ENCODE measurements at regions not wholly inside any gene's neighbourhood (a gene's known extent, or its start where the extent isn't known, plus 50 kb on each side); places are given as distances from the start of the nearest gene placed in this dataset.
"Not testable (repeated sequence)": the region's sequence is repeated elsewhere in the genome, so short reads cannot be mapped to it uniquely, and the experiment has no call there.

GRCh38 chr1:148261684-148262083 is 109.6 kb upstream of the NBPF11 start:
- ATAC-seq; intact Hi-C loops (cut with micrococcal nuclease; ENCODE audit: unreplicated experiment); DNase-seq (ENCODE audit: low spot score); POLR2A ChIA-PET; H4K20me1 ChIP-seq (ENCODE audit: insufficient read depth, low read length); H3K9me3 ChIP-seq (ENCODE audit: low read length); H2AFZ ChIP-seq (ENCODE audit: low read length); CTCF ChIA-PET (ENCODE audit: low intra/inter-chr PET ratio, low total read pairs); H3K36me3 ChIP-seq (replicated peaks in 1 of 2; ENCODE audit: control insufficient read depth in 1 of 2, insufficient read depth in 2 of 2, low read length in 2 of 2); BruUV-seq (replicated peaks); in situ Hi-C loops (cut with HindIII; ENCODE audit: extremely low pct_ligation_motif_present, low pct_unique_long_range_greater_than_20kb); H3K27me3 ChIP-seq (ENCODE audit: control insufficient read depth in 1 of 2, insufficient read depth in 2 of 2, low read length in 2 of 2); H3K27ac ChIP-seq (ENCODE audit: extremely low read length, insufficient read depth, low read length); H3K9ac ChIP-seq (ENCODE audit: insufficient read depth, low read depth, low read length); FAIRE-seq; H3K79me2 ChIP-seq (ENCODE audit: insufficient read depth, low read length); H3K4me1 ChIP-seq (ENCODE audit: insufficient read depth, low read length); H3K4me3 ChIP-seq (replicated peaks in 1 of 3; ENCODE audit: insufficient read depth in 1 of 3, low read depth in 2 of 3, low read length in 3 of 3); H3K4me2 ChIP-seq (ENCODE audit: low read depth, low read length): not testable (repeated sequence)
- 31% methylated on average over 3 of the region's 3 CpGs for WGBS (ENCODE audit: low lambda C conversion rate)

GRCh38 chr1:148257886-148258285 is 105.8 kb upstream of the NBPF11 start:
- intact Hi-C loops (cut with micrococcal nuclease; ENCODE audit: unreplicated experiment); H3K4me2 ChIP-seq (ENCODE audit: low read depth, low read length); CTCF ChIA-PET (ENCODE audit: low intra/inter-chr PET ratio, low total read pairs); FAIRE-seq; BruUV-seq (replicated peaks); POLR2A ChIA-PET; H2AFZ ChIP-seq (ENCODE audit: low read length); H3K79me2 ChIP-seq (ENCODE audit: insufficient read depth, low read length); DNase-seq (ENCODE audit: low spot score); H3K9ac ChIP-seq (ENCODE audit: insufficient read depth, low read depth, low read length); H3K27me3 ChIP-seq (ENCODE audit: control insufficient read depth in 1 of 2, insufficient read depth in 2 of 2, low read length in 2 of 2); H3K27ac ChIP-seq (ENCODE audit: extremely low read length, insufficient read depth, low read length); H3K9me3 ChIP-seq (ENCODE audit: low read length); H3K4me3 ChIP-seq (replicated peaks in 1 of 3; ENCODE audit: insufficient read depth in 1 of 3, low read depth in 2 of 3, low read length in 3 of 3); H3K36me3 ChIP-seq (replicated peaks in 1 of 2; ENCODE audit: control insufficient read depth in 1 of 2, insufficient read depth in 2 of 2, low read length in 2 of 2); H4K20me1 ChIP-seq (ENCODE audit: insufficient read depth, low read length); in situ Hi-C loops (cut with HindIII; ENCODE audit: extremely low pct_ligation_motif_present, low pct_unique_long_range_greater_than_20kb); H3K4me1 ChIP-seq (ENCODE audit: insufficient read depth, low read length); ATAC-seq: not testable (repeated sequence)
- WGBS (ENCODE audit: low lambda C conversion rate): 13% methylated on average over 4 of the region's 4 CpGs

DNA sequence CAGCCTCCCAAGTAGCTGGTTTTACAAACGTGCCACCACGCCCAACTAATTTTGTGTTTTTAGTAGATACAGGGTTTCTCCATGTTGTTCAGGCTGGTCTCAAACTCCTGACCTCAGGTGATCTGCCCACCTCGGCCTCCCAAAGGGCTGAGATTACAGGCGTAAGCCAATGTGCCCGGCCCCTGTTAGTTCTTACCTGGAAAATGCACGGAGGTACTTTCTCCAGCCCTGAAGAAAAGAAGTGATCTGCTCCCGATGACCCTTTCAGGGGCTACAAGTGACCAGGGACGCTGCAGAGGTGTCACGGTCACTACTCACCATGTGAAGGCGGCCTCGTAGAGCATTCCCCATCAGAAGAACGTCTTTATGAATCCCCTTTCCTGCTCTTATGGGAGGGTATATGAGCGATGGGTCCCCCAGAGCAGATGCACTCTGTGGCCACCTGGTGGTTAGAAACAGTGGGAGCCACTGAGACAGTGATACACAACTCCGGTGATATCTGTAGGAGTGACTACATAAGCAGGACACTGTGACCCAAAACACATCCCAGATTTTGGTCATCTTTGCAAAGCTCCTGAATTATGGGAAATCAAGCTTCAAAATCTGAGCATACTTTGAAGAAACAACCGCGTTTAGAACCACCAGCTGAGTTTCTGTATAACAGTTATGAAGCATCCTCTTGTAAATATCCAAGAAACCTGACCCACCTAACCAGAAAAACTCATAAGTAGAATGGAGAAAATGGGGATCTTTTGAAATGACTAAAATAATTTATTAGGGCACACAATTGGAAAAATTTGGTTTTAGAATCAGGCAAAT is 102.7 kb upstream of the NBPF11 start:
- intact Hi-C loops (cut with micrococcal nuclease; ENCODE audit: unreplicated experiment); H3K36me3 ChIP-seq (replicated peaks in 1 of 2; ENCODE audit: control insufficient read depth in 1 of 2, insufficient read depth in 2 of 2, low read length in 2 of 2); POLR2A ChIA-PET; H2AFZ ChIP-seq (ENCODE audit: low read length); H3K27me3 ChIP-seq (ENCODE audit: control insufficient read depth in 1 of 2, insufficient read depth in 2 of 2, low read length in 2 of 2); H3K9me3 ChIP-seq (ENCODE audit: low read length); H3K4me2 ChIP-seq (ENCODE audit: low read depth, low read length); H4K20me1 ChIP-seq (ENCODE audit: insufficient read depth, low read length); H3K27ac ChIP-seq (ENCODE audit: extremely low read length, insufficient read depth, low read length); H3K9ac ChIP-seq (ENCODE audit: insufficient read depth, low read depth, low read length); H3K79me2 ChIP-seq (ENCODE audit: insufficient read depth, low read length); DNase-seq (ENCODE audit: low spot score); BruUV-seq (replicated peaks); CTCF ChIA-PET (ENCODE audit: low intra/inter-chr PET ratio, low total read pairs); H3K4me3 ChIP-seq (replicated peaks in 1 of 3; ENCODE audit: insufficient read depth in 1 of 3, low read depth in 2 of 3, low read length in 3 of 3); in situ Hi-C loops (cut with HindIII; ENCODE audit: extremely low pct_ligation_motif_present, low pct_unique_long_range_greater_than_20kb); H3K4me1 ChIP-seq (ENCODE audit: insufficient read depth, low read length): not testable (repeated sequence)
- WGBS (ENCODE audit: low lambda C conversion rate): 49% methylated on average over 8 of the region's 16 CpGs
- TF ChIP-seq CTCF (CRISPR knock-in tag; IDR thresholded peaks at IDR 0.05) (peak; percentile 65), RAD21 (CRISPR knock-in tag; IDR thresholded peaks at IDR 0.05) (0 out of 2 replicates have a peak, but pooled peaks have one; percentile 34), SMC3 (IDR thresholded peaks at IDR 0.05; ENCODE audit: low read length) (peak; percentile 52; the same call in 1 of the 2 replicates), STAG1 (CRISPR knock-in tag; IDR thresholded peaks at IDR 0.05) (peak; percentile 62)
- ATAC-seq (peak; percentile 80), FAIRE-seq (peak; percentile 57)
